ENCODE measurements at regions not wholly inside any gene's neighbourhood (a gene's known extent, or its start where the extent isn't known, plus 50 kb on each side); places are given as distances from the start of the nearest gene placed in this dataset.

DNA sequence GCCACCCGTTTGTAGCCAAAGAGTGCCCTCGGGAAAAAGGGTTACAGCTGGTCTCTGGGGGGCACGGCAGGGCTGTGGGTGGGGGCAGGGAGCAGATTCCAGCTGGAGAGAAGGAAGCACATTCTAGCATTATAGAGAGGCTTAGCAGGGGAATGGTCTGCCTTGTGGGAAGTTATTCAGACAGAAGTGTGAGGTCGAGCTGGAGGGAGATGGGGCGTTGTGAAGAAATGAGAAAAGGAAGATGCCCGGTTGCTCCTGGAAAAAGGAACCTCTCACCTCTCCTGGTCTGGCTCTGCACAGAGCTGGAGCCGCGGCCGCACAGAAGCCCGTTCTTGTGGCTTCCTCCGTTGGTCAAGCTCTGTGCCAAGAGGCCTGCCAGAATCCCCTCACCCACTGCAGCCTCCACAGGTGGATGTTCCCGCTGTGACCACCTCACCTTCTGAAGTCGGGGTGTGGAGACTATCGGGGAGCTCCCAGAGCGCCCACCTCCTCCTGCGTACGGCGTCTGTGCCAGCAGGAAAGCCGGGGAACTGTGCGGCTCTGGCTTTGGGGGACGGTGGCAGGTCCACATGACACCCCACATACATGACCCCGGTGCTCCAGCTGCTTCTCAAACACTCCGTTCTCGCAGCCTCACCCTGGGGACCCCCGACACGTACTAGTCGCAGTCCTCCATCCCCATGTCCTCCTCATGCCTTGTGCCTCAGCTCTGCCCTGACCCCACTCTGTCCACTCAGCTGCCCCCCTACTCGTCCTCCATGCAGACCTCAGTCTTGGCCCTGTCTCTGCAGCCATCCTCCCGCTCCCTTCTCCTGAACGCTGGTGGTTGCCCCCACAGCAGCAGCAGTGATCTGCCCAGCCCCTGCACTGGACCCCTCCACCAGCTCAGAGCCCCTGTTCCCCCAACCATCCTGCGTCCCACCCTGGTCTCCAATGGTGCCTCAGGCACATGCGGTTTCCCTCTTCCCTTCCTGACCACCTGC lies 52.2 kb upstream of the HGFAC start (continued):
- TF ChIP-seq, protein P1, sequence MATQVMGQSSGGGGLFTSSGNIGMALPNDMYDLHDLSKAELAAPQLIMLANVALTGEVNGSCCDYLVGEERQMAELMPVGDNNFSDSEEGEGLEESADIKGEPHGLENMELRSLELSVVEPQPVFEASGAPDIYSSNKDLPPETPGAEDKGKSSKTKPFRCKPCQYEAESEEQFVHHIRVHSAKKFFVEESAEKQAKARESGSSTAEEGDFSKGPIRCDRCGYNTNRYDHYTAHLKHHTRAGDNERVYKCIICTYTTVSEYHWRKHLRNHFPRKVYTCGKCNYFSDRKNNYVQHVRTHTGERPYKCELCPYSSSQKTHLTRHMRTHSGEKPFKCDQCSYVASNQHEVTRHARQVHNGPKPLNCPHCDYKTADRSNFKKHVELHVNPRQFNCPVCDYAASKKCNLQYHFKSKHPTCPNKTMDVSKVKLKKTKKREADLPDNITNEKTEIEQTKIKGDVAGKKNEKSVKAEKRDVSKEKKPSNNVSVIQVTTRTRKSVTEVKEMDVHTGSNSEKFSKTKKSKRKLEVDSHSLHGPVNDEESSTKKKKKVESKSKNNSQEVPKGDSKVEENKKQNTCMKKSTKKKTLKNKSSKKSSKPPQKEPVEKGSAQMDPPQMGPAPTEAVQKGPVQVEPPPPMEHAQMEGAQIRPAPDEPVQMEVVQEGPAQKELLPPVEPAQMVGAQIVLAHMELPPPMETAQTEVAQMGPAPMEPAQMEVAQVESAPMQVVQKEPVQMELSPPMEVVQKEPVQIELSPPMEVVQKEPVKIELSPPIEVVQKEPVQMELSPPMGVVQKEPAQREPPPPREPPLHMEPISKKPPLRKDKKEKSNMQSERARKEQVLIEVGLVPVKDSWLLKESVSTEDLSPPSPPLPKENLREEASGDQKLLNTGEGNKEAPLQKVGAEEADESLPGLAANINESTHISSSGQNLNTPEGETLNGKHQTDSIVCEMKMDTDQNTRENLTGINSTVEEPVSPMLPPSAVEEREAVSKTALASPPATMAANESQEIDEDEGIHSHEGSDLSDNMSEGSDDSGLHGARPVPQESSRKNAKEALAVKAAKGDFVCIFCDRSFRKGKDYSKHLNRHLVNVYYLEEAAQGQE (IDR thresholded peaks at IDR 0.05): no peak
- TF ChIP-seq JUND (IDR thresholded peaks at IDR 0.05) (no peak), FOXA1 (IDR thresholded peaks at IDR 0.05) (no peak), FOXA2 (IDR thresholded peaks at IDR 0.05) (no peak)

DNA sequence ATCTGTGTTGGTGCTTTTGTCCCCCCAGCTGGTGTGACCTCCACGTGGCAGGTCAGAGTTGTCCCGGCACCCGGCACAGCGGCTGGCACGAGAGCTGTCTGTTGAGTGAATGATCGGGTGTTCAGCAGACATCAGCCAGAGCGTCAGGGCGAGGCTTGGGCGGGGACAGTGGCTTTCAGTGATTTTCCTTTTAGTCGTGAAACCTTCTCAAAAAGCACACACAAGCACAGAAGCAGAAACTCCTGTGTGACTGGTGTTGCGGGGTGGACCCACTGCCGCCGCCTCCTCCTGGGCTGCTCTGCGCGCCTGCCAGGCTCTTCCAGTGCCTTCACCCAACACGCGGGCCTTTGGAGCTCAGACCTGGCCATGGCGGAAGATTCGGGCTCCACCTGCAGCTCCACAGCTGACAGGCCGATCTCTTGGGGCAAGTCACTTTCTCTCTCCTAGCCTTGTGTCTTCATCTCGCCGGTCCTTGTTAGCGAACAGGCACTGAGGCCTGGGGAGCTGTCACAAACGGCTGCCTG lies 51.4 kb upstream of the HGFAC start:
- Histone ChIP-seq H3K4me1 (ENCODE audit: control insufficient read depth in 4 of 4, insufficient read depth in 4 of 4, low read length in 3 of 4) (peaks cover 0 to 29% (median 14%) of the 10 kb centered on the region in 4 donors), H3K27ac (ENCODE audit: low read depth in 1 of 2, low read length in 2 of 2) (no peak overlapping the region), H3K9me3 (ENCODE audit: control insufficient read depth in 4 of 4, low read length in 3 of 4) (no peaks in the 10 kb centered on the region), H3K9ac (ENCODE audit: low read depth in 1 of 2, low read length in 2 of 2) (no peak overlapping the region), H3K36me3 (ENCODE audit: control insufficient read depth in 4 of 4, insufficient read depth in 3 of 4, low read depth in 1 of 4, low read length in 3 of 4) (peaks cover 0 to 5% (median 2%) of the 10 kb centered on the region in 4 donors), H3K27me3 (ENCODE audit: control insufficient read depth in 4 of 4, insufficient read depth in 4 of 4, low read length in 3 of 4) (no peaks in the 10 kb centered on the region), H3K4me3 (ENCODE audit: low read depth in 1 of 3, low read length in 3 of 3) (no peak overlapping the region)
- DNase-seq (ENCODE audit: low spot score): no peak
- 94% methylated on average over 24 of the region's 24 CpGs for WGBS
- TF ChIP-seq, protein P2, sequence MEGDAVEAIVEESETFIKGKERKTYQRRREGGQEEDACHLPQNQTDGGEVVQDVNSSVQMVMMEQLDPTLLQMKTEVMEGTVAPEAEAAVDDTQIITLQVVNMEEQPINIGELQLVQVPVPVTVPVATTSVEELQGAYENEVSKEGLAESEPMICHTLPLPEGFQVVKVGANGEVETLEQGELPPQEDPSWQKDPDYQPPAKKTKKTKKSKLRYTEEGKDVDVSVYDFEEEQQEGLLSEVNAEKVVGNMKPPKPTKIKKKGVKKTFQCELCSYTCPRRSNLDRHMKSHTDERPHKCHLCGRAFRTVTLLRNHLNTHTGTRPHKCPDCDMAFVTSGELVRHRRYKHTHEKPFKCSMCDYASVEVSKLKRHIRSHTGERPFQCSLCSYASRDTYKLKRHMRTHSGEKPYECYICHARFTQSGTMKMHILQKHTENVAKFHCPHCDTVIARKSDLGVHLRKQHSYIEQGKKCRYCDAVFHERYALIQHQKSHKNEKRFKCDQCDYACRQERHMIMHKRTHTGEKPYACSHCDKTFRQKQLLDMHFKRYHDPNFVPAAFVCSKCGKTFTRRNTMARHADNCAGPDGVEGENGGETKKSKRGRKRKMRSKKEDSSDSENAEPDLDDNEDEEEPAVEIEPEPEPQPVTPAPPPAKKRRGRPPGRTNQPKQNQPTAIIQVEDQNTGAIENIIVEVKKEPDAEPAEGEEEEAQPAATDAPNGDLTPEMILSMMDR (IDR thresholded peaks at IDR 0.05; ENCODE audit: low read depth, low read length, missing input control): no peak
- TF ChIP-seq, protein P3, sequence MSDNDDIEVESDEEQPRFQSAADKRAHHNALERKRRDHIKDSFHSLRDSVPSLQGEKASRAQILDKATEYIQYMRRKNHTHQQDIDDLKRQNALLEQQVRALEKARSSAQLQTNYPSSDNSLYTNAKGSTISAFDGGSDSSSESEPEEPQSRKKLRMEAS (IDR thresholded peaks at IDR 0.05): no peak
- TF ChIP-seq HNF4A (conservative IDR thresholded peaks at IDR 0.05): no peak
- TF ChIP-seq GABPA (IDR thresholded peaks at IDR 0.05 in 1 of 2, conservative IDR thresholded peaks at IDR 0.05 in 1 of 2): no peak
- no peak for TF ChIP-seq RXRA (IDR thresholded peaks at IDR 0.05)
- no peak for TF ChIP-seq FOXA2 (IDR thresholded peaks at IDR 0.05)
- no peak for TF ChIP-seq SP1 (IDR thresholded peaks at IDR 0.05)
- no peak for TF ChIP-seq FOXA1 (IDR thresholded peaks at IDR 0.05)
- TF ChIP-seq, protein P4, sequence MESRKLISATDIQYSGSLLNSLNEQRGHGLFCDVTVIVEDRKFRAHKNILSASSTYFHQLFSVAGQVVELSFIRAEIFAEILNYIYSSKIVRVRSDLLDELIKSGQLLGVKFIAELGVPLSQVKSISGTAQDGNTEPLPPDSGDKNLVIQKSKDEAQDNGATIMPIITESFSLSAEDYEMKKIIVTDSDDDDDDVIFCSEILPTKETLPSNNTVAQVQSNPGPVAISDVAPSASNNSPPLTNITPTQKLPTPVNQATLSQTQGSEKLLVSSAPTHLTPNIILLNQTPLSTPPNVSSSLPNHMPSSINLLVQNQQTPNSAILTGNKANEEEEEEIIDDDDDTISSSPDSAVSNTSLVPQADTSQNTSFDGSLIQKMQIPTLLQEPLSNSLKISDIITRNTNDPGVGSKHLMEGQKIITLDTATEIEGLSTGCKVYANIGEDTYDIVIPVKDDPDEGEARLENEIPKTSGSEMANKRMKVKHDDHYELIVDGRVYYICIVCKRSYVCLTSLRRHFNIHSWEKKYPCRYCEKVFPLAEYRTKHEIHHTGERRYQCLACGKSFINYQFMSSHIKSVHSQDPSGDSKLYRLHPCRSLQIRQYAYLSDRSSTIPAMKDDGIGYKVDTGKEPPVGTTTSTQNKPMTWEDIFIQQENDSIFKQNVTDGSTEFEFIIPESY (IDR thresholded peaks at IDR 0.05): no peak
- TF ChIP-seq HNF4G (IDR thresholded peaks at IDR 0.05): no peak
- no peak for TF ChIP-seq EGR1 (IDR thresholded peaks at IDR 0.05; ENCODE audit: low read depth in 2 of 2)
- no peak for TF ChIP-seq NR2F2 (IDR thresholded peaks at IDR 0.05)
- TF ChIP-seq, protein P1 (IDR thresholded peaks at IDR 0.05): no peak
- TF ChIP-seq RAD21 (IDR thresholded peaks at IDR 0.05): no peak
- TF ChIP-seq YY1 (IDR thresholded peaks at IDR 0.05): no peak

Data from liver (tissue), 8 donors.